OCI-LY7 (cell line): ENCODE measurements at regions not wholly inside any gene's neighbourhood (a gene's known extent, or its start where the extent isn't known, plus 50 kb on each side); places are given as distances from the start of the nearest gene placed in this dataset.

Experiments
- EZH2phosphoT487 ChIP-seq: fragments of 200-600 bp; sonication (generic); IDR thresholded peaks from 2 replicates; pipeline ENCODE4 v1.6.1; 2018; ENCODE audit warnings: low read depth, borderline replicate concordance, mild to moderate bottlenecking, mixed run types, antibody characterized with exemption, low read length, moderate library complexity, mixed read lengths
- TF ChIP-seq, protein P1 (sequence below): fragments of 200-600 bp; sonication (generic); conservative IDR thresholded peaks from 2 replicates; pipeline ENCODE4 v1.5.1; 2014; ENCODE audit warnings: mild to moderate bottlenecking, antibody characterized with exemption, low read length, moderate library complexity, mixed read lengths

DNA sequence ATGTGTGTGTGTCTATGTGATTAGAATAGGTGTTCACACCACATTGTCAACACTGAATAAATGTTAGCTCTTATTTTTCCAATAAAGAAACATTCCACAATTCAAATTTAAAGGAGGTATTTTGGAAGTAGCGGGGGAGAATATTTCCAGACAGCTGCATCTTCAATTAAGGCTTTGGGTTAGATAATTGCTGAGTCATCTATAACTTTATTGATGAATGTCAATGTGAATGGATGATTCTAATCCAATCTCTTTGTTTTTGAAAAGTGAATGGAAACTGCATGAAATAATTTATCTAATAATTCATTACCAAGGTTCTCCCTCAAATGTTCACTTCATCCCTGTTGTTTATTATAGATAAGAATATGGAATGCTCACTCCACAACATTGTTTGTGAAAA, 625.2 kb downstream of the IRS1 start:
- TF ChIP-seq, protein P1, sequence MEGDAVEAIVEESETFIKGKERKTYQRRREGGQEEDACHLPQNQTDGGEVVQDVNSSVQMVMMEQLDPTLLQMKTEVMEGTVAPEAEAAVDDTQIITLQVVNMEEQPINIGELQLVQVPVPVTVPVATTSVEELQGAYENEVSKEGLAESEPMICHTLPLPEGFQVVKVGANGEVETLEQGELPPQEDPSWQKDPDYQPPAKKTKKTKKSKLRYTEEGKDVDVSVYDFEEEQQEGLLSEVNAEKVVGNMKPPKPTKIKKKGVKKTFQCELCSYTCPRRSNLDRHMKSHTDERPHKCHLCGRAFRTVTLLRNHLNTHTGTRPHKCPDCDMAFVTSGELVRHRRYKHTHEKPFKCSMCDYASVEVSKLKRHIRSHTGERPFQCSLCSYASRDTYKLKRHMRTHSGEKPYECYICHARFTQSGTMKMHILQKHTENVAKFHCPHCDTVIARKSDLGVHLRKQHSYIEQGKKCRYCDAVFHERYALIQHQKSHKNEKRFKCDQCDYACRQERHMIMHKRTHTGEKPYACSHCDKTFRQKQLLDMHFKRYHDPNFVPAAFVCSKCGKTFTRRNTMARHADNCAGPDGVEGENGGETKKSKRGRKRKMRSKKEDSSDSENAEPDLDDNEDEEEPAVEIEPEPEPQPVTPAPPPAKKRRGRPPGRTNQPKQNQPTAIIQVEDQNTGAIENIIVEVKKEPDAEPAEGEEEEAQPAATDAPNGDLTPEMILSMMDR = no peak
- TF ChIP-seq EZH2phosphoT487 = no peak
